ENCODE measurements at regions not wholly inside any gene's neighbourhood (a gene's known extent, or its start where the extent isn't known, plus 50 kb on each side); places are given as distances from the start of the nearest gene placed in this dataset.
"Not testable (repeated sequence)": the region's sequence is repeated elsewhere in the genome, so short reads cannot be mapped to it uniquely, and the experiment has no call there.

DNA sequence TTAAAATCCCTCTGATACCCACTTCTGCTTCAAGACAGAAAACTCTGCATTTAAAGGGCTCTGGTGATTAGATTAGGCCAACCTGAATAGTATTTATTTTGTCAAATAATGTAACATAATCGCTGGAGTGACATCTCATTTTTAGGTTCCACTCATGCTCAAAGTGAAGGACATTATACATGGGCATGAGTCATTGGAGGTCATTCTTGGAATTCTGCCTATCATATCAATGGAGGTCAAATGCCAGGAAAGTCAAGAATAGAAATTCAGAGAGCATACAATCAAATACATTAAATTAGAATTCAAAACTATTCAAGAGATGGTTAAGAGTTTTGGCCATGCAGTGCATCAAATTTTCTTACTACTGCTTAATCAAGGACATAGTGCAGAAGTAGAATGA is 50.8 kb upstream of the PRSS1 start:
- no peak for DNase-seq

DNA sequence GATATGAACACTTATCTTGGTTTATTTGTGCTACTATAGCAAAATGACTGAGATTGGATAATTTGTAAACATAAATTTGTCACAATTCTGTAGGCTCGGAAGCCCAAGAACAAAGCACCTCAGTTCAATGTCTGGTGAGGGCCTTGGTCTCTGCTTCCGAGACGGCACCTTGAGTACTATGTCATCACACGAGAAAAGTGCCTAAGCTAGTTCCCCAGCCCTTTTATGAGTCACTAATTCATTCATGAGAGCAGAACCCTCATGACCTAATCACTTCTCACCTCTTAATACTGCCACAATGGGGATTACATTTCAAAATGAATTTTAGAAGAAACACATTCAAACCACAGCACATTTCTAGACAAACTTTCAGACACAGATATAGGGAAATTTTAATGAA is 52.0 kb upstream of the PRSS1 start:
- DNase-seq, result peak in 2 of 3 donors; percentile 11 to 34

DNA sequence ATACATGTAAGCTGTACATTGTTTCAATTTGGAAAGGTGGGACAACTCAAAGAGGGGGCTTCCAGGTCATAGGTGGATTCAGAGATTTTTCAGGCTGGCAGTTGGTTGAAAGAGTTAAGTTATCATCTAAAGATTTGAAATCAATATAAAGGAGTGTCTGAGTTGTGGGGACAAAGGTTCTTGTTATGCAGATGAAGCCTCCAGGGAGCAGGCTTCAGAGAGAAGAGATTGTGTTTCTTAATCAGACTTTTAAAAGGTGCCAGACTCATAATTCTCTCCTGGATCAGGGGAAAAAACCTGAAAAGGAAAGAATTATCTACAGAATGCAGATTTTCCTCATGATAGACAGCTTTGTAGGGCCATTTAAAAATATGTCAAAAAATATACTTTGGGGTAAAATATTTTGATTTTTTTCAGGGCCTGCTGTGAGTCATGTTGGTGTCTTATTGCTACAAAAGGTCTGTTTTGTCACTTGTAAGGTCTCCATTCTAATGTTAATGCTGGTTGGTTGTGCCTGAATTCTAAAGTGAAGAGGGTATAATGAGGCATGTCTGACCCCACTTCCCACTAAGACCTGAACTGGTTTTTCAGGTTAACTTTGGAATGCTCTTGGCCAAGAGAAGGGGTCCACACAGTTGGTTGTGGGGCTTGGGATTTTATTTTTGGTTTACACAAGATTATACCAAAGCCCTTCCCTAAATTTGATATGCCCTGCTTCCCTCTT is 52.7 kb upstream of the PRSS1 start:
- no peak for DNase-seq

DNA sequence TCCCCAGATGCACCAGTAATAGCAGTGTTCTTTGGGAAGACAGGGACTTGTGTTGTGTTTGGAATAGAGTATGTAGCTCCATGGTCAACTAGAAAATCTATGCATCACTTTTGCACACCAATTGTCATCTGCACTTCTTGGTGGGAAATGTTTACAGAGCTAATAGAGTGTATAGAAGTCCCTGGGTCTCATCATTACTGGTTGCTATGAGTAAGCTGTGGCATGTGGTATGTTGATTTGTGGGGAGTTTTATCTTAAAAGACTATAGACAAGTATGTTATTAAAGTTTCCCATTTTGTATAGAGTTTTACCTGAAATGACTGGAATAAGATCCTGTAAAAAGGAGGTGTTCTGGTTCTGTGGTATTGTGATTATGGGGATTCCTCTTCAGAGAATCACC is 55.4 kb upstream of the PRSS1 start:
- no peak for DNase-seq

DNA sequence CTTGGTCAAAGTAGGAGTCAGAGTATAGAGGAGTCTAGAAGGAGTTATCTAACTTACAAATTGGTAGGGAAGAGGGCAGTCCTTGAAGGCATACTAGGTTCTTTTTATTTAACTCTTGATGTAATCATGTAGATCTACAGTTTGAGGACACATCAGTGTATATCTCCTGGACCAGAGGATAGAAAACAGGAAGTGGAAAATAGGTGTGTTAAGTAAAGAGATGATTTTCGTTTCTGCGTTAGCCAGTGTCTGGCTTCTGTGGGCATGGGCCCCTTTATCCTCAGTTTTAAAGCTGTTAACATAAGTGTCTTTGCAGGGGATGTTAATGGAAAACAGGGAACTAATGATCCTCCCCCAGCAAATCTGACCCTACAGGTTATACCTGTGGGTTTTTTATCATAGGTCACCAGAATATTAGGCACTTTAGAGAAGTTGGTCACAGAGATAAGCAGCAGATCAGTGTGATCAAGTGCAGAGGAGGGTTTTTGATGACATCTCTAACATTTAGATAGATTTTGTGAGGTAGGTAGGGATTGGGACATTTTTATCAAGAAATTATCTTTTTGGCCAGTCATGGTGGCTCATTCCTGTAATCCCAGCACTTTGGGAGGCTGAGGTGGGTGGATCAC is 58.6 kb upstream of the PRSS1 start:
- no peak for DNase-seq

DNA sequence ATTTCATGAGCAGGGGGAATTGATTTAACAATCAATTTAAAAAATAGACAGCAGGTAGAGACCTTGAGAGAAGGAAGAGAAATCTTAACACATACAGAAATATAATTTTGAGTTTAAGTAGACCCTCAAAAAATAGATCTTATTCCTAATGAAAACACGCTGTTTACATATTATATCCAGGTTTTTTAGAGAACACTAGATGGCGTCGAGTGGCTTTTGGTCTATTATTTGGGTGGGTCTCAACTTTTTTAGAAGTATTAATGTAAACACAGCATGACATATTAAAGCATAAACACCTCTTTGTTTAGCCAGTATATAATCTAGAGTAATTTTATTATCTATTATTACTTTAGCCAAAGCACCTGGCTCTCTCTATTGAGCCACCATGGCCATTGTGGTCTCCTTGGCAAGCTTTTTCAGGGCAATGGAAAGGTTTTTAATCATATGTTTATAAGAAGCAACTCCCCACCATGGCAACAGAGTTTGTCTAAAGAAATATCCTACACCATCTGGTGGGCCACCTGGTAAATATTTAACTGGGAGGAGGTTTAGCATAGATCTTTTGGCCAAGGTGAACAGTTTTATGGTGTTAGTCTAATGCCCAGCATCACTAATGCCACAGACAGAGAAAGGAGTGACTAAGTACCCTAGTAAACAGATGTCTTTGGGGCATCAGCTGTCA is 59.7 kb upstream of the PRSS1 start:
- DNase-seq, result peak; percentile 7 to 22 (median 19)

DNA sequence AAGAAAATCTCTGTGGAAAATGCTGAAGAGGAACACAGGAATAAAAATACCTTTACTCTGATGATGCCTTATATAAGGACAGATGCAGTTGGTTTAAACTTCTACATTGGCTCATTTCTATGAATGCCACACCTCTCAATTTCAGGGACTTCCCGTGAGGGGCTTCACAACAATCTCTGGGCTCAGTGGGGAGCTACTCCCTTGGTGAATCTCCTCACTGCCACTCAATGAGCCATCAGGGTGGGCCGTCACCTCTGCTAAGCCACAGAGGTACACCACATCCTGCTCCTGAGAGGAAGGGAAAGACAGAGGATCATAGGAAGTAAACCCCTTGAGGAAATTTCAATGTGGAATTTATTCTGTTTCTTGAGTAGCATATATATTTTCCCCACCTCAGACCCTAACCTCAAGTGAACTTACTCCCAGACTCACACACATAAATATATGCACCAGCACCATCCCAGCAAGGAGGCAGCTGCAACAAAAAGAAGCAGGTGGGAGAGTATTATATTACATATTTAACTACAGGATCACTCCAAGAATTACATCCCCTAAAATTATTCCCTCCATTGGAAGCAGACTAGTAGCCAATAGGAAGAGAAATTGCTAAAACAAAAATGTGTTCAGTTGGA is 63.3 kb upstream of the PRSS1 start:
- no peak for DNase-seq

DNA sequence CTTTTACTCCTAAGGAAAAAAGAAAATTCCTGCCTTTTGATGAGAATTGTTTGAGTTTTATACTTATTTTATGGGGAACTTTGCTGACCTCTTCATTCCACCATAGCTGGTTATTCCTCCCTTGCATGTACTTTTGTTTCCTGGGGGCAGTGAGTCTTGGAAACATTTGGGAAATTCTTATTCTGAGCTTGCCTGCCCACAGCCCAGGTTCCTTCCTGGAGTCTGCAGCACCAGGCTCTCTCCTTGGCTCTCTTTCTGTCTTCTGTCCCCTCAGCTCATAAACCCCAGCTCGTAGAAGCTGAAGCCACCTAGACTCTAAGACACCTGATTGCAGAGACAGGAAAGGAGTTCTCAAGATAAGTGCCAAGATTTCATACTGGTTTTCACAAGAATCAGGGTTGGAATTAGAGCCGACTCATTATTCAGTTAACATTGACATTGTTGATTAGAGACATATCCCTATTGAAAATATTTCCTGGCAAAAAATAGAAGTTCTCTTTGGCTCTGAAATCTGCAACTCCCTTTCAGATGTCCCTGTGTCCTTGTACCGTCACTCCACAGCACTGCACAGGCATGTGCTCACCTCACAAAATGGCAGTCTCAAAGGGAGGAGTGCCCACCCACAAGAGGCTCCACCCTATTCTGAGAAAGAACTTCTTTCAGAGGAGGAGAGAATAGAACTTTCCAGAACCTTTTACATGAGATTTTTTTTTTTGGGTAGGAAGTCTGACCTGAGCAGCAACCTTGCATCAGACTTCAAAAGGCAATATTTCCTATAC is 67.8 kb upstream of the PRSS1 start:
- no peak for DNase-seq

DNA sequence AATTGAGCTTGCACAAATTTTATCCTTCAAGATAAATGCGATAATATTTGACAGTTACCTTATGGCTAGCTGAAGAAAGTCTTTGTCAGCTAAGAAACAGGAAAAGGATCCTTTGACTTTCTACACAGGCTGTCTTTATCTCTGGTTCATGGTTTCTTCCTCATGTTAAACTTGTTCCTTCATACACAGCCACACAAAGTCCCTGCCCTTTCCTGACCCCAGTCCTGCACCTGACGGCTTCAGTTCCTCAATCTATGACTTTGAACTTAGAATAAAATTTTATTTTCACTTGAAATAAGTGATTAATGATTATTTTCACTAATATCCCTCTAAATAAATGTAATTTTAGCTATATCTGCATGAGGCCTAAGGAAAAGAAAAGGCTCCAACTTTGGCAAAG is 77.8 kb upstream of the PRSS1 start:
- no peak for DNase-seq

DNA sequence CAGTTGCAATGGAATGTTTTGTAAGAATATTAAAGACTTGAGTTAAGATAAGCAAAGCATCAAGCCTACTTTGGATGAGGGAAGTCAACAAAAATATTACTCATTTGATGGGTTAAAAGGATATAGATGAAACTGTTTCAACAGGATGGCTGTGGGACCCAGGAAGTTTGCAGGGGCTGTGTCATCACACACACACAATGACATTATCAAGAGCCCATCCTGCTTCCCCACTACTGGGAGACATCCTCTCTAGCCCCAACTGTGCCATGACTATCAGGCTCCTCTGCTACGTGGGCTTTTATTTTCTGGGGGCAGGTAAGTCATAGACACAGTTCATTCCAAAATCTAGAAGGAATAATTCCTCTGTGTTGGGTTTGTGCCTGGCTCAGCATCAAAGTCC is 78.8 kb upstream of the PRSS1 start:
- peak in 2 of 3 donors; percentile 4 to 20 for DNase-seq

DNA sequence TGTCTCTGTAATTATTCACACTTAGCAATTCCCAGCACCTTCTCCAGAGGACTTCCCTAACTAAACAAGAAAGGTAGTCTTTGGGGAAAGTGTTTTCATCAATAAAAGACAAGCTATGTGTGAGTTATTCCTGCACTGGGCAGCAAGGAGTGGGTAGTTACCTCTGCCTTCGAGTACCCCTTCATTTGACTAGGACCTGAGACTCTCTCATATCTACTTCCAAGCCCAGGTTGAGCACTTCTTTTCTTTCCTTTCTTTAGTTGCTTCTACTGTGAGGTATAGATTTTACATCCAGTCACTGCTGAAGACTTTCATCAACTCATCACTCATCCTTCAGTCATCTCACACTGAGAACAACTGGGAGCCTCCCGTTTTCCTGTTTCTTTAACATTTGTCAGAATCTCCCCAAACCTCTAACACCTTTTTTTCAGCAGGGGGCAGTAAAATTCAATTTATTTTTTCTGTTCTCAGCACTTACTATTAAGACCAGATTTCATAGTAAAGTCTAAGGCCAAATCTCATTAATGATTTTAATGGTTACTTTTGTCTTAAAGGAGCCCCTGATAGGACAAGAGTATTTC is 80.1 kb upstream of the PRSS1 start:
- peak; percentile 10 to 36 (median 25) for DNase-seq

DNA sequence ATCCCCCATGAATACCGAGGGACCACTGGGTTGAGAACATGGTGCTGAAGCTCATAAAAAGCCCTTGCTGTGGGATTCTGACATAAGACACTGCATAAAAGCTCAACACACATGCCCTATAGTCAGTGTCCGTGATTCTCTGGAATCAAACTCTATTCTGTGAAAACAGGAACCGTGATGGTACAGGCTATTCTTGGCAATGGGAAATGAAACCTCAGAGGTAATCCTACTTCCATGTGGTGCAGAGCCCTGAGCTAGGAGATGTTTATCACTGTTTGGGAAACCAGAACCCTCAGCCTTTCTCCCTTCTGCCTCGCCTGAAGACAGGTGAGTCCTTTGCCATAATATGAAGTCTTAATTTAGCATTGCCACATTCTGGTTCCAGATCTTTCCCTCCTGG is 80.8 kb upstream of the PRSS1 start:
- DNase-seq, result peak; percentile 50 to 66 (median 52)

DNA sequence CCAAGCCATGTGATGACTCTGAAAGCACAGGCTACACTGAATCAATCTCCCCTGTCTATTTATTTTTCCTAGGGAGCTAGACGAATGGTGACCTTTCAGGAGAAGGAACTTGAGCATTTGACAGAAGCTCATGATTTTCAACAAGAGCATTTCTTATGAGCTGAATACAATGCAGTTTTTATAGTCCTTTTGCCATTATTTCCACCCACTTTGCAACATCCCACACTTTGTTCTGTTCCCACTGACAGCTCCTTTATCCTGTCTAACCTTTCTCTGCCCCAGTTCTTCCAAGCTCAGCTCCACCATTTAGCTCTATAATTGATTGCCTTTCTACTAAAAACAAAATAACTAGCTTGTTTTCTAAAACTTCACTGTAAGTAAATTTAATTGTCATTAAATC is 91.9 kb upstream of the PRSS1 start:
- DNase-seq, result no peak

DNA sequence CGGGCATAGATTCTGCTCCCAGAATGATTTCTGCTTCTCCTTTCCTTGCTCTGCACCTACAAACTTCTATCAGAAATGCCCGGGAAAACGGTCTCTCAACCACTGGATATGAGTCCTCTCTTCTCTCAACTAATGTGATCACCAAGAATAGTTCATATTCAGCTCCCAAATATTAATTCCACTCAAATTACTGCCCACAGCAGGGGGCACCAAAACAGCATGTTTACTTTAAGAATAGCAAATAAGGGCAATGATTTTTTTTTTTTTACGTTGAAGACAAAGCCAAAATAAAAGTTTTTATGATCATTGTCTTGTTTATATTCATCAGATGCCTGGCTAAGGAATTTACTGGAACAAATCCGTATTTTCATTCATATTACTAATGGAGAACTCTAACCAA is 94.9 kb upstream of the PRSS1 start:
- peak; percentile 36 to 53 (median 50) for DNase-seq

DNA sequence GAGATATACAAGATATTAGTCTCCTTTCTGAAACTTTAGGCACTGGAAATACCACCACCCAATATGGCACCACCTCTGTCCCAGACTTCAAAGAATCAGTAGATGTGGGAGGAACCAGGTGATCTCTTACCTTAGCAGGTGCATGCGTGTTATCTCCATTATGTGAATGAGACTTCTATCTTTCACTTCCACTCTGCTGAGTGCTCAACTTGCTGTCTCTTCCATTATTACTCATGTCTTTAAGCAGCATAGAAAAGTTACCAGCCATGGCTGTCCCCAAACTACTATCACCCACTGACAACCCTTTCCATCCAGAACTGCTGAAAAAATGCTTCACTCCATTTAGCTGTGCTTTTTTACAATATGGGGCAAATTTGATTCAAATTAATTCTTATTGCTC is 101.5 kb upstream of the PRSS1 start:
- DNase-seq, result no peak

DNA sequence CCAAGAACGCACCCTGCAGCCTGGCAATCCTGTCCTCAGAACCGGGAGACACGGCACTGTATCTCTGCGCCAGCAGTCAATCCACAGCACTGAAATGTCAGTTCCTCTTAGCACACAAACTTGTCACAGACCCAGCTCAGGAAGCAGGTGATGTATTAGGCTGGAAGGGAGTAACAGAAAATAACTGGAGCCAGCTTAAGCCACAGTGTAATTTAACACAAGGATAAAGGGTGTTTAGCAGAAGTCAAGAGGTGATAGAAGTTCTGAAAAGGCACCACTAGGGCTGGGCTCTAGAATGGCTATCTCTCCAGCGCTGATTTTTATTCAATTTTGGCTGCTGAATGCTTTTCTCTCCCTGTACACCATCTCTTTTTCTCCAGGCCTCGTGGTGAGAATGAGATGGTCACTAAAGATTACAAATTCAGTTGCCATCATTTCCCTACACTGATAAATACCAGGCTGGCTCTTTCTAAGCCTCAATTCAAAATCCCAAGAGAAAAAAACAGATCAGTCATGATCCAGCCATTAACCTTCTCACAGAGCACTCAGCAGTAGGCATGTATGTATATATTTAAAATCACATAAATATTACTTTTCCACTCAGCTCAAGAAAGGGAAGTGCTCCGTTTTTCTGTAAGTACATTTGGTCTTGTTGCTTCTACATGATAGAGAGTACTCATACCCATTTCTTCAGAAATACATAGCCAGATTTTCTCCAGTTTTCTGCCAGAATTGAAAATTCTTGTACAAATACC is 102.7 kb upstream of the PRSS1 start:
- DNase-seq, result peak; percentile 18 to 24 (median 19)

DNA sequence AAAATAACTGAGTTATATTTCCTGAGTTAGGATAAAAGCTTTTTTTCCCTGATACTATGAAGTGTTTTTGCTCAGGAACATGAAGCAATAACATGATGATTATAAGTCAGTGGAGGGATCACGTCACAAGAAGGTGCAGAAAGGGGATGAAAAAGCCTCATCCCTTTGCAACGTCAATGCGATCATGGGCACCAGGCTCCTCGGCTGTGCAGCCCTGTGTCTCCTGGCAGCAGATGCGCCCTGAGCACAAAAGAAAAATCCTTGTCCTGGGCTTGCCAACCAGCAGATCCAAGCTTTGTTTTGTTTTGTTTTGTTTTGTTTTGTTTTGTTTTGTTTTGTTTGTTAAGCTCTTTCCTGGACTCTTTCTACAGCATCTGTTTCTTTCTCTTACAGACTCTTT is 103.5 kb upstream of the PRSS1 start:
- peak; percentile 20 to 22 (median 21) for DNase-seq

DNA sequence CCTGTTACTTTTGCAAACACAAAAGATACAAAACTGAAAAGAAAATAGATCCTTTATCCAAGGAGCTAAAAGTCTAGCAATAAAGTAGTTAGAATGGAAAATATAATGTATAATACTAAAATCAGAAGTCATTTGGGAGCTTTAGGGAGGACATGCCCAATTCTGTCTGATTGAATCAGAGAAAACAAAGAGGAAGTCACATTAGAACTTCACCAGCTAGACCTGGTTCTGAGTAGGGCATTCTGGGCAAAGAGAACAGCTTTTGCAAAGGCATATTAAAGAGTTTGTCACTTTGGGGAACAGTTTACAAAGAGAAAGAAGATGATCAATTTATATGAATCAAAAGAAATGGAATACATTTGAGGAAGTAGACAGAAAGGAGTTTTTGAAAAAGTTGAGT is 107.0 kb upstream of the PRSS1 start:
- no peak for DNase-seq

DNA sequence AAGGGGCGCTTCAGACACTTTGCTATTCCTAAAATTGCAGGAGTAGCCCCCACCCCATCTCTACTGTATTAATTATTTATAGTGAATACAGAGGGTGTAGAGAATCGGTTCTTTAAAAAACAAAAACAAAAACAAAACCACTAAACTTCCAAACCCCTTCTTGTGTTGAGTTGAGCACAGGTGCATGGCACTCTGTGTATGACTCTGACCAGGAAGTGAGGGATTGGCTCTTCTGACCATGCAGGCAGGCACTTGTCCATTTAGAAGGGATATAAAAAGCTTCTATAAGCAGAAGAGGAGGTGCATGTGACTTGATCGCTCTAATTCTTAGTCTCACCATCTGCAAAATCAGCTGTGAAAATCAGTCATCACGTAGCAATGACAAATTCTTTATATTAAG is 108.0 kb upstream of the PRSS1 start:
- DNase-seq, result not testable (repeated sequence)

DNA sequence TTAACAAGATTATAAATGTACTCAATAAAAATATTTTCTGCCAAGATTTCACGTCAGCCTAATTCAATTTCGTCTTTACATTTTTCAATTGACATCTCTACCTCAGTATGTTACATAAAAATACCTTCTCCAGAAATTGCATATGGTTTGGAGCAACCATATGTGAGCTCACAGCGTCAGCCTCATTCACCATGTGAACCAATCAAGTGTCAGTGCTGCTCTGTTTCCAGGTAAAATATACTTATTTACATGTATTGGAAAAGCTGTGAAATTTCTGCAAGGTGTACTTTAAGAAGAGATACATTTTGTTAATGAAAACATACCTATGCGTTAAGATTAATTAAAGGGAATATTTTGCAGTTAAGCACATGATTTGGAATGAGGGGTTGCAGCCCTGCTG is 110.7 kb upstream of the PRSS1 start:
- no peak for DNase-seq

DNA sequence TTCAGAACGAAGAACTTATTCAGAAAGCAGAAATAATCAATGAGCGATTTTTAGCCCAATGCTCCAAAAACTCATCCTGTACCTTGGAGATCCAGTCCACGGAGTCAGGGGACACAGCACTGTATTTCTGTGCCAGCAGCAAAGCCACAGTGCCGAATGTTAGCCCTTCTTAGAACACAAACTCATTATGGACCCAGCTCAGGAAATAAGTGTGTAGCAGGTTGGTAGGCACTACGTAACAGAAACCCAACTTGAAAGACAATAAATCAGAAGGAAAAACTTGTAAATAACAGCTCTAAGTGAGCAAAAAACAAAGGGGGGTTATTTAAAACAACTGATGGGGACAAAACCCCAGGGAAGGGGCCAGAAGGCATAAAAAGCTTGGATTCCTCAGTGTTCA is 112.0 kb upstream of the PRSS1 start:
- DNase-seq, result no peak

DNA sequence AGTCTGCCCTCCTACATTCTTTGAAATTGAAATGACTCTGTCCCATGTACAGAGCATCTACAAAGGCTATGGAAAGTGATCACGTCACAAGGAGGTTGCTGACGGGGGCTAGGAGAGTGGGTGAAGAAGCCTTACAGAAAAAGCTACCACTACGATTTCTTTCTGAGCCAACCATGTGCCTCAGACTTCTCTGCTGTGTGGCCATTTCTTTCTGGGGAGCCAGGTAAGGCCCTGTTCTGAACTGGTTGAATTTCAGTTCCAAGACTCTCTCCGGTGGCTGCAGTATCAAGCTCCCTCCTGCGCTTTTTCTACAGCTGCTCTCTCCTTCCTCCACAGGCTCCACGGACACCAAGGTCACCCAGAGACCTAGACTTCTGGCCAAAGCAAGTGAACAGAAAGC is 112.5 kb upstream of the PRSS1 start:
- DNase-seq, result no peak
